Hematopoietic multipotent progenitor cell treated with erythropoietin and hydrocortisone succinate and interleukin-3 and kit ligand, for 15 days (in vitro differentiated cells): ENCODE measurements at regions not wholly inside any gene's neighbourhood (a gene's known extent, or its start where the extent isn't known, plus 50 kb on each side); places are given as distances from the start of the nearest gene placed in this dataset.
"Not testable (repeated sequence)": the region's sequence is repeated elsewhere in the genome, so short reads cannot be mapped to it uniquely, and the experiment has no call there.

Experiments
- DNase-seq: peaks from one replicate; pipeline ENCODE4 v3.0.0-alpha.2; 2015; ENCODE audit warnings: low spot score

DNA sequence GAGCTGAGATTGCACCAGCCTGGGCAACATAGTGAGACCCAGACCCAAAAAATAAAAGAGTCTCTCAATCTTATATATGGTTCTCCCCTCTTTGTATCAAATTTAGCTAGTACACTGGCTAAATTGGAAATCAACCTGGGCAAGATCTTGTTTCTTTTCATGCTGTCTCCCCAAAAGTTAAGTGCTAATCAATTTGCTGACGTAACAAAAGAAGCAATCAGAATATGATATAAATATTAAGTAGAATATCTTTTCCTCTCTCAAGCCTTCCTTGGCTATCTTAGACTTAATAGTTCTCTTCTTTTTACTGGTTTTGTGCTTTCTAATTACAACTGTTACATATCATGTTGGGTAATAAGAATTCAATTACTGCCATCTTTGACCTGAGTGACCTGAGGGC, 258.9 kb downstream of the KCNRG start:
- DNase-seq = no peak

DNA sequence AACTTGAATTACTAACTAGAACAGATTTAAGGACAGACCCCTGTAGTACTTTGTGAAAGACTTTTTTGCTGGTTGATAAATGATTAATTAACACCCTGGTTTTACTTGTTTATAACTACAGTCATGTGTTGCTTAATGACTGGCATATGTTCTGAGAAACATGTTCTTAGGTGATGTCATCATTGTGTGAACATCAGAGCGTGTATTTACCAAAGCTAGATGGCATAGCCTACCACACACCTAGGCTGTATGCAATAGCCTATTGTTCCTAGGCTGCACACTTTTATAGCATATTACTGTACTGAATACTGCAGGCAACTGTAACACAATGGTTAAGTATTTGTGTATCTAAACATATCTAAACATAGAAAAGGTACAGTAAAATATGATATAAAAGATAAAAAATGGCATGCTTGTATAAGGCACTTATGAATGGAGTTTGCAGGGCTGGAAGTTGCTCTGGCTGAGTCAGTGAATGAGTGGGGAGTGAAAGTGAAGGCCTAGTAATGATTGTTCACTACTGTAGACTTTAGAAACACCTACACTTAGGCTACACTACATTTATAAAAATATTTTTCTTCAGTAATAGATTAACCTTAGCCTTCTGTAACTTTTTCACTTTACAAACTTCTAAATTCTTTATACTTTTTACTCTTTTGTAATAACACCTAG, 260.3 kb downstream of the KCNRG start:
- no peak for DNase-seq

DNA sequence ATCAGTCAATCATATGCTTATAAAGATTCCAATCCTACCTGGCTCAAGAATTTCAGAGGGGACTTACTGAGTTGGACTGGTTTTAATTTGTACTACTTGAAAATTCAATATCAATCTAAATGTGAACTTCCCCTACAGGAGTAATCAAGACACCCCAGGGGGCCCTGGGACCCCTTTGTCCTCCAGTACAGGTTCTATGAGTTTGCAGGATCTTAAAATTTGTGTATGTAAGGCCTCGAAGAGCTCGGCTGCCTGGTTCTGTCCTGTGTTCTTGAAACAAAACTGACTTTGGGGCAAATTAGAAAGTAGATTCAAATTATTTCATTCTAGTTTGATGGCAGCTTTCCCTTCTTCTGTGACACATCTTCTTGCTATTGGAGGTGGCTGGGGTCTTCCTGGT, 261.3 kb downstream of the KCNRG start:
- DNase-seq = no peak

DNA sequence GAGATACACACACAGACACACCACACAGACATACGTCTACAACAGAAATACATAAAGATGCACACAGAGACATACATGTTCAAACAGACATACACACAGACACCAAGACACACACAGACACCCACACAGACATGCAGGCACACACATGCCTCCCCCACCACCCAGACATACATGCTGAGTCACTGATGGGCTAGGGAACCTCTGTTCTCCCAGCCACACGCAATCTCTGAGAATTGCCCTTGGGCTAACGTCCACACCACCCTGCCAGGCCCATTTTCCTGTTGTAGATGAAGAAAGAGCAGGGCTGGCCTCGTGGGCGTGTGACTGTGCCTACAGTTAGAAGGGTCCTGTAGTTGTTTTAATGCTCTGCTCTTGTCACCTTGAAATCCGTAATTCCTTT, 261.9 kb downstream of the KCNRG start:
- no peak for DNase-seq

DNA sequence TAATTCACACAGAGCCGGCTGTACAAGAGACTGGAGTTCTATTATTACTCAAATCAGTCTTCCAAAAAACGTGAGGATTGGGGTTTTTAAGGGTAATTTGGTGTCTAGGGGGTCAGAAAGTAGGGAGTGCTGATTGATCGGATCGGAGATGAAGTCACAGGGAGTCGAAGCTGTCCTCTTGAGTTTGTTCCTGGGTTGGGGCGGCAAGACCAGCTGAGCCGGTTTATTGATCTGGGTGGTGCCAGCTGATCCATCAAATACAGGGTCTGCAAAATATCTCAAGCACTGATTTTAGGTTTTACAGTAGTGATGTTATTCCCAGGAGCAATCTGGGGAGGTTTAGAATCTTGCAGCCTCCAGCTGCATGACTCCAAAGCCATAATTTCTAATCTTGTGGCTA, 262.7 kb downstream of the KCNRG start:
- no peak for DNase-seq

DNA sequence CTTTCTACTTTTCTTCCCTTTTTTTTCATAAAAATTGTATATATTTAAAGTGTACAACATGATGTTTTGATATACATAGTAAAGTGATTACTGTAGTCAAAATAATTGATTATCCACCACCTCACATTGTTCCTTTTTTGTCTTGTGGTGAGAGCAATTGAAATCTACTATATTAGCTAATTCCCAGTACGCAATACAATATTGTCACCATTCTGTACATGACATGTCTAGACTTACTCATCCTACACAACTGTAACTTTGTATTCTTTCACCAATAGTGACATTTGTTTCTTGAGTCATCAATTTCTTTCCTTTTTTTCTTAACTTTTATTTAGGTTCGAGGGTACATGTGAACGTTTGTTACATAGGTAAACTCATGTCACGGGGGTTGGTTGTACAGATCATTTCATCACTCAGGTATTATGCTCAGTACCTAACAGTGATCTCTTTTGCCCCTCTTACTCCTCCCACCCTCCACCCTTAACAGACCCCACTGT, 265.2 kb downstream of the KCNRG start:
- no peak for DNase-seq

DNA sequence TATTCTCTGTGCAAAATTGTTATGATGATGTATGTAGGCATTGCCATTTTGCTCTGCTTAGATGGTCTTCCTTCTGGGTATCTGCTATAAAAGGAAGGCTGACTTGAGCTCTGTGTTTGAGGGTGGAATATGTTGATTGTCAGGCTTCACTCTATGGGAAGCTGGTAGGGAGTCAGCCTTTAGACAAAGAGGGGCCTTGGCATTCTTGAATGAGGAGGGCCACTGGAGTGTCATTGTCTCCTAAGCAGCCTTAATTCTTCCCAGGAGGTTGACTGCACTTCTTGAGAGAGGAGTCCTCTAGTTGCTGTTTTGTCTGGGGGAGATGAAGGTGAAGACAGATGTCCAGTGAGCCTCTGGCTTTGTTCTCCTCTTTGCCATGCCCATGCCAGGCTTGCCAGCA, 266.8 kb downstream of the KCNRG start:
- DNase-seq = no peak

DNA sequence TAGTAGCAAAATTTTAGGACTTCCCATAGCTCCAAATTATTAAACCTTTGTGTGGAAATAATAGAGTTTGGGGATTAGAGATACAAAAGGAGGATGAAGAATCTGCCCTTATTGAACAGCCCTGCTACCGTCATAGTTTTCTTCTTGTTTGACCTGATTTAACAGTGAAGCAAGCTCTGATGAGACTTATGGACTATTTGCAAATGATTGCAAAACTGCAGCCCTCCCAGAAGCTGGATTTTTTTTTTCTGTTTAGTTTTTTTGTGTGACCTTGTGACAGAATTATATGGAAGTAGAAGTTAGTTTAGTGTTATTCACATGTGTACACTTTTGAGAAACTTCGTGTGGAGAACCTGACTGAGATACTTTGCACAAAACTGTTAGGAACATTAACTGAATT, 267.8 kb downstream of the KCNRG start:
- no peak for DNase-seq

DNA sequence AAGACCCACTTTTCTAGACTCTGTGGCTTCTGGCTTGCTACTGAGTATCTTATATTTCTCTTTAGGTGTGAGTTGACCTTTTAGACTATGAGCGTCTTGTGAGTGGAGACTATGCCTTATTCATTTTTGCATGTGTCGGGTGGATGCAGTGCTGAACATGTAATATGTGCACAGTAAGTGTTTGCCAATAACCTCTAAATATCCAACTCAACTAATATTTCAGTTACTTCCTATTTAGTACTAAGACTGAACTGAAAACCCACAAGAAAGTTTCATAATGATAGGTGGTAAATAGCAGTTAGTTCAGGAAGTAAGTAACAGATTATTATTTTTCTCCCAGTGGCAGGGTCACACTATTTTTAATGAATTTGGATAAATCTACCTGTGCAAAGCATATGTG, 269.3 kb downstream of the KCNRG start:
- no peak for DNase-seq

DNA sequence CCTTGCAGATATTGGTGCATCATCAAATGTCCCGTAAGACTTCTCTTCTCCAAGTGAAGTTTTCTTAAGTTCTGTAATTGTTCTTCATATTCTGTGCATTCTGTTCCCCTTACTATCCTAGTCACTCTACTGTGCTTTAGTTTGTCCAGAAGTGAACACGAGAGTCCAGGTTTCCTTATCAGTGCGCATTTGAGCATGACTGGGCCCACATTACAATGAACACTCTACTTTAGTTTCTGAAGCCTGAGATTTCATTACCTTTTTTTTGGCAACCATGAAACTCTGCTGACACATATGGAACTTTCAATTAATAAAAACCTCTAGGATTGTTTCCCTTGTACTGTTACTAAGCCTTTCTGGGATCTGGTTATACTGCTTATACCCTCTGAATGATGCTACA, 270.0 kb downstream of the KCNRG start:
- no peak for DNase-seq

DNA sequence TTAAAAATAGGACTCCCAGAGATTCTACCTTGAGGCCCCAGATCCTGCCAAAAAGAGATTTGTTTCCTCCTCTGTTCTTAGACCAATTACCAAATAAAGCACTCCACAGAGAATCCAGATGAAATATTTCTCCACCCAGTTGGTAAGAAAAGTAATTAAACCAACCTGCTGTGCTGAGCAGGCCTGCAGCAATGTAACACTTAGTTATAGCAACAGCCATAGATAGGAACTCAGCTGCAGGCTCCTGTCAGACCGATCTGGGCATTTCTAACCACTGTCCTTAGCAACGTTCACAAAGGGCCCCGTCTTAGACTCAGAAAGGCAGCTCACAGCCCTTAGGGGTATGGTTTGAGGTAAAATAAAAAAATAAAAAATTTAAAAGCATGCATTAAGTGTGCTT, 271.1 kb downstream of the KCNRG start:
- no peak for DNase-seq

DNA sequence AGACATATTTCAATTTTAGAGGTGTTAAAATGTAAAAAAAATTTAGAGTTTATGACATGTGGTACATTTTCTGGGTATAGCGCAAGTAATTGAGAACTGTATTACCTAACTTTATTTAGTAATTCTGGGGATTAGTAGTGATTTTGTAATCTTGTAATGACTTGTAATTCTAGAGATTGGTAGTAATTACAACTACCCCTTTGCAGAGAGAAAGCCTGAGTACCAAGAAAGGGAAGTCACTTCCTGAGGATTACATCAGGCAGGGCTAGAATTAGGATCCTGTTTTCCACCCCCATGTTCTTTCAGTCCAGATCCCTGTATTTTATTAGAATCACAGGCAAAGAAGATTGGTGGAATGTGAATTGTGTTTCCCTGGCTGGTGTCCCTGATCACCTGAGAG, 274.9 kb downstream of the KCNRG start:
- no peak for DNase-seq

DNA sequence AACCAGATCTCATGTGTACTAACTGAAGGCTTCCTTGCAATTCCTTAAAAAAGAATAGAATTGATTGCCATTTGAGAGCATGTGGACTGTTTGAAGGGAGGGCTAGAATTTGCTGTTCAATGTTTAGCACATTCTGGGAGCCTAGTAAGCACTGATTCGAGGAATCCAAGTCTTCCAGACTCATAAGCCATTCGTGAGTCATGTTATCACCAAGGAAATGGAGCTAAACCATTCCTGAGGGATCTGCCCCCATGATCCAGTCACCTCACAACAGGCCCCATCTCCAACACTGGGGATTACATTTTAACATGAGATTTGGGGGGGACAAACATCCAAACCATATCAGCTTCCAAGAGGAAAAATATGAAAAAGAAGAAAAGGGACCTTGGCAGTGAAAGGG, 276.4 kb downstream of the KCNRG start:
- no peak for DNase-seq

DNA sequence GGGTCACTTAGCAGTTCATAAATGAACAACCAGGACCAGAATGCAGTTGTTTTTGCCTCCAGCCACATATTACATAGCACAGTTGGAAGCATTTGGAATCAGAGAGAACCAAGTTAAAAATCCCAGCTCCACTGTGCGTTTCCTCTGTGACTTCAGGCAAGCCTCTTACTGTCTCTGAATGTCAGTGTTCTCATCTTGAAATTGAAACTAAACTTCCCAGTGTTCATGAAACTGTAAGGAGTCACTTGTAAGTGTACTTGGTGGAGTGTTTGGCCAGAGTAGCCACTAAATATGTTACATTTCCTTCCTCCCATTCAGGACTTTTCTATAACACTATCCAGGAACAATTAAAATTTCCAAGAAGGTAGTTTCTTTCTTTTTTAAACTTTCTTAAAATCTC, 276.8 kb downstream of the KCNRG start:
- DNase-seq = no peak

DNA sequence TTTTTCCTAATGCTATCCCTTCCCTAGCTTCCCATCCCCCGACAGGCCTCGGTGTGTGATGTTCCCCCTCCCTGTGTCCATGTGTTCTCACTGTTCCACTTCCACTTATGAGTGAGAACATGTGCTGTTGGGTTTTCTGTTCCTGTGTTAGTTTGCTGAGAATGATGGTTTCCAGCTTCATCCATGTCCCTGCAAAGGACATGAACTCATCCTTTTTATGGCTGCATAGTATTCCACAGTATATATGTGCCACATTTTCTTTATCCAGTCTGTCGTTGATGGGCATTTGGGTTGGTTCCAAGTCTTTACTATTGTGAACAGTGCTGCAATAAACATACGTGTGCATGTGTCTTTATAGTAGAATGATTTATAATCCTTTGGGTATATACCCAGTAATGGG, 279.2 kb downstream of the KCNRG start:
- not testable (repeated sequence) for DNase-seq

DNA sequence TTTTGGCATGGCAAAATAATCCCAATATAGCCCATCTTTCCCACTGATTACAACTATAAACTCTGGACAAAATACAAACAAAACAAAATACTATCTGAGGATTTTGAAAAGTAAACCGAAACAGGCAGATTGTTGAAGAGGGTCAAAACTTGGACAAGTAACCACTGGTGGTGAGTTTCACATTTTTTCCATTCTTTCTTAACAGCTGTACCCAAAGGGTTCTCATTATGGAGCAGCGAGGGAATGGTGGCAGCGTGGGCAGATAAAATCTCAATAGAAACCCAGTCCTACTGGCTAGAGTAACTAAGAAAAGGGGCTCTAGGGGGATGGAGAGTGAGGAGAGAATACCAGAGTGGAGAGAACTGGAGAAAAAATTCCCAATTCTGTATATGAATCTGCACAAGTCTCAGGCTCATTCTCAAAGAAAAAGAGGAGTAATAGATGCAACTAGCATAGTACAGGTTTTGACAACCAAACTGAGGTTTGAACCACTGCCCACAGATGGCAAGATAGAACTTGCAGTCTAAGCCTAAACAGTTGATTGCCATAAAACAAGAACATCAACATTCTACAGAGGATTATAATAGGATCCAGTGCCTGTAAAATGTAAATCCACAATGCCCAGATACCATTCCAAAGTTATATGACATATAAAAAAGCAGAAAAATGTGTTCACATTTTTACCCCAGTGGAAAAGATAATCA, 284.5 kb downstream of the KCNRG start:
- DNase-seq = no peak

DNA sequence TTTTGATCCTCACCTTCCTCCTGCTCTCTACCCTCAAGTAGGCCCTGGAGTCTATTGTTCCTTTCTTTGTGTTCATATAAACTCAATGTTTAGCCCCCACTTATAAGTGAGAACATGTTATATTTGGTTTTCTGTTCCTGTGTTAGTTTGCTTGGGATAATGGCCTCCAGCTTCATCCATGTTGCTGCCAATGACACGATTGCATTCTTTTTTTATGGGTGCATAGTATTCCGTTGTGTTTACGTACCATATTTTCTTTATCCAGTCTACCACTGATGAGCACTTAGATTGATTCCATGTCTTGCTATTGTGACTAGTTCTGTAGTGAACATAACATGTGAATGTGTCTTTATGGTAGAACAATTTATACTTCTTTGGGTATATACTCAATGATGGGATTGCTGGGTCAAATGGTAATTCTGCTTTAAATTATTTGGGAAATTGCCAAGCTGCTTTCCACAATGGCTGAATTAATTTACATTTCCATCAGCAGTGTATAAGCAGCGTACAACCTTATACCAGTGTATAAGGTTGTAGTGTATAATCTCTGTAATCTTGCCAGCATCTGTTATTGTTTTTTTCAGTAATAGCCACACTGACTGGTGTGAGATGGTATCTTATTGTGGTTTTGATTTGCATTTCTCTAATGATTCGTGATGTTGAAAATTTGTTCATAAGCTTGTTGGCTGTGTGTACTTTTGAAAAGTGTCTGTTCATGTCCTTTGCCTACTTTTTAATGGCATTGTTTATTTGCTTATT, 288.9 kb downstream of the KCNRG start:
- DNase-seq = no peak

DNA sequence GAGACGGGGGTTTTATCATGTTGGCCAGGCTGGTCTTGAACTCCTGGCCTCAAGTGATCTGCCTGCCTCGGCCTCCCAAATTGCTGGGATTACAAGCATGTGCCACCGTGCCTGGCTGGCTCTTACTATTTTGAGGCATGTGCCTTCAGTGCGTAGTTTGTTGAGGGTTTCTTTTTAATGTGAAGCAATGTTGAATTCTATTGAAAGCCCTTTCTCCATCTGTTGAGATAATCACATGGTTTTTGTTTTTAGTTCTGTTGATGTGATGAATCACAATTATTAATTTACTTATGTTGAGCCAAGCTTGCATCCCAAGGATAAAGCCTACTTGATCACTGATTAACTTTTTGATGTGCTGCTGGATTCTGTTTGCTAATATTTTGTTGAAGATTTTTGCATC, 290.9 kb downstream of the KCNRG start:
- DNase-seq = no peak

DNA sequence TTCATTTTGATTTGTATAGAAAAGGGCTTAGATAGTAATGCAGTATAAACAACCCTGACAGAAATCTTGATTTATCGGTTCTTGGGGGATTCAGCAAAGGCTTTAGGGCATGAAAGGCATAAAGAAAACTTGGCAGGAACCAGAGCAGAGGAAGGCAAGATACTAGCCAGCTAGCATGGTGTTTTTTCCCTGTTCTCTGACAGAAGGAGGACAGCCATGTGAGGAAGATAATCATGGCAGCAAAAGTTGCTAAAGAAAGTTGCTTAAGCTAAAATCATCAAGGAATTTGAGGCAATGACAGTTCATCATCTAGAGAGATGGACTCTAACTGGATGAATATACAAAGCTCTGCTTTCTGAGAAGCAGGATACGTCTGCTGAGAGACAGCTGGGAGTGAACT, 294.1 kb downstream of the KCNRG start:
- DNase-seq = no peak

DNA sequence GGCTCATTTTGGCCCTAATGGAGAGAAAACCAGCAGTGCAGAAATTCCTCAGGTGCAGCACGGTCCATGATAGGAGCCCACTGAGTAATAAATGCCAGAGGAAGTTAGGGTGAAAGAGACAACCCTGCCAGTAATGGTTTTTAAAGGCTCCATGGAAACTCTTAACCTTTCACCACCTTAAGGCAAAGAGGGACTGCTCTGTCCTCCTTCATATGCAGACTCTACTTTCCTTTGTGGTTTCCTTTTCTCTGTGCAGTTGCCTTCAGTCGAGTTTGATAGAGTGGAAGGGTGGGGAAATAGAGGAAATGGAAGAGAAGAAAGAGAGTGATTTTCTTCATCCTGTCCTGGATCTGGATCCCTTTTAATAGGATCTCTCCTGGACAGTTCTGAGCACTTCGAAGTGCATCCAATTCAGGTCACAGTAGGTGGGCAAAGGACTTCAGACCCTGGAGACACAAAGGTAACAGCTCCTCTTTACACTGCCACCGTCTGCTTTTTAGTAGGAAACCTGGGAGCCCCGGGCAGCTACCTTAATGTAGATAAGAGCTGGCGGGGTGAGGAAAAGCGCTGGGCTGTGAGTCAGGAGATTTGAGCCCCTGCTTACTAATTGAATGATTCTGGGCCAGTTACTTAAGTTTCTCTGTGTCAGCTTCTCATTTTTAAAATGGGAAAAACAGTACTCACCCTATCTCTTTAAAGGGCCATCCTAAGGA, 294.8 kb downstream of the KCNRG start:
- no peak for DNase-seq

DNA sequence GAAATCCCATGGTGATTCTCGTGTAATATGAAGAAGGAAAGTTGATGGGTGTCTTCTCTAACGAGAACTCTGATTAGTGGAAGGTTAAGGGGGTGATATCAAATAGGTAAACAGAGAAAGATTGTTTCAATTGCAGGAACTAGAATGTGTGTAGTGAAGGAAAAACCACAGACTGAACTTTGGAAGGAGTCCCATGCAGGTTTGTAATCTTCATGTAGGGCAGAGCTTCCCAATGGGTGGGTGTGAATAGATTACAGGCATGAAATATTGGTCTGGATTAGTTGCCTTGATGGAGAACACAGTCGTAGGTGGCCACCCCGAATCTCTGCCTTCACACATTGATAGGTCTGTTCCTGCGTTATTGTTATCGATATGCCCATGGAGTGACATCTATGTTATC, 295.5 kb downstream of the KCNRG start:
- no peak for DNase-seq

DNA sequence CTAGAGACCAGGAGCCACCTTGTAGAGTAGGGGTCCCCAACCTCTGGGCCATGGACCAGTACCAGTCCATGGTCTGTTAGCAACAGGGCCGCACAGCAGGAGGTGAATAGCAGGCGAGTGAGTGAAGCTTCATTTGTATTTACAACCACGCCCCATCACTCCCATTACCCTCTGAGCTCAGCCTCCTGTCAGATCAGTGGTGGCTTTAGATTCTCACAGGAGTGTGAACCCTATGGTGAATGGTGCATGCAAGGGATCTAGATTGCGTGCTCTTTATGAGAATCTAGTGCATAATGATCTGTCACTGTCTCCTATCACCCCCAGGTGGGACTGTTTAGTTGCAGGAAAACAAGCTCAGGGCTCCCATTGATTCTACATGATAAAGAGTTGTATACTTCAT, 303.6 kb downstream of the KCNRG start:
- no peak for DNase-seq
